BLaER1 treated with 17β-estradiol and CSF1 and Interleukin-3, amounts not matched to agents 10 nM and 100 nM (cell line): ENCODE measurements at regions not wholly inside any gene's neighbourhood (a gene's known extent, or its start where the extent isn't known, plus 50 kb on each side); places are given as distances from the start of the nearest gene placed in this dataset.

ENCODE experiments used
- H3K27ac ChIP-seq, 11 experiments: shearing (Covaris generic); formaldehyde crosslinking; 2 replicates each; pipeline ENCODE4 v1.8.1; 2022
- H3K27me3 ChIP-seq, 11 experiments: shearing (Covaris generic); formaldehyde crosslinking; 2 replicates each; pipeline ENCODE4 v1.8.1; 2022
- H3K36me3 ChIP-seq, 11 experiments: shearing (Covaris generic); formaldehyde crosslinking; 2 replicates each; pipeline ENCODE4 v1.8.1; 2022
- H3K4me1 ChIP-seq, 10 experiments: shearing (Covaris generic); formaldehyde crosslinking; 2 replicates each; pipeline ENCODE4 v1.8.1; 2022
- H3K4me2 ChIP-seq, 11 experiments: shearing (Covaris generic); formaldehyde crosslinking; 2 replicates each; pipeline ENCODE4 v1.8.1; 2022
- H3K4me3 ChIP-seq, 10 experiments: shearing (Covaris generic); formaldehyde crosslinking; 2 replicates each; pipeline ENCODE4 v1.8.1; 2022
- H3K9ac ChIP-seq, 11 experiments: shearing (Covaris generic); formaldehyde crosslinking; 2 replicates each; pipeline ENCODE4 v1.8.1; 2022
- H3K9me3 ChIP-seq, 11 experiments: shearing (Covaris generic); formaldehyde crosslinking; replicated peaks in 1 of 11; 2 replicates each; pipeline ENCODE4 v1.8.1; 2022
- H4K20me1 ChIP-seq, 11 experiments: shearing (Covaris generic); formaldehyde crosslinking; 2 replicates each; pipeline ENCODE4 v1.8.1; 2022
- Cebpa-rat ChIP-seq, 11 experiments: shearing (Covaris generic); IDR thresholded peaks; 2 replicates each; pipeline ENCODE4 v1.8.1; 2022

GRCh38 chr15:38614621-38615020 is 50.0 kb upstream of the RASGRP1 start:
- no peak for TF ChIP-seq Cebpa-rat (IDR thresholded peaks at IDR 0.05)
- peaks cover 0 to 4% (median 0%) of the 10 kb centered on the region in 11 experiments; a peak in 1 of 22 replicates for H3K9me3 ChIP-seq
- H3K9ac ChIP-seq: no peak overlapping the region
- no peaks in the 10 kb centered on the region for H3K27me3 ChIP-seq
- H3K4me3 ChIP-seq: no peak overlapping the region
- no peak overlapping the region for H3K4me2 ChIP-seq
- peaks cover 9 to 16% (median 12%) of the 10 kb centered on the region in 10 experiments; a peak in 17 of 20 replicates for H3K4me1 ChIP-seq
- H4K20me1 ChIP-seq: no peaks in the 10 kb centered on the region
- H3K36me3 ChIP-seq: no peaks in the 10 kb centered on the region
- H3K27ac ChIP-seq: no peak overlapping the region

GRCh38 chr15:38617831-38618230 is 53.2 kb upstream of the RASGRP1 start:
- Histone ChIP-seq H3K9me3 (no peaks in the 10 kb centered on the region), H3K4me2 (no peak overlapping the region), H4K20me1 (no peaks in the 10 kb centered on the region), H3K9ac (no peak overlapping the region), H3K27me3 (no peaks in the 10 kb centered on the region), H3K4me1 (peaks cover 0 to 21% (median 15%) of the 10 kb centered on the region in 10 experiments; a peak in 12 of 20 replicates), H3K4me3 (no peak overlapping the region), H3K36me3 (no peaks in the 10 kb centered on the region), H3K27ac (no peak overlapping the region)
- no peak for TF ChIP-seq Cebpa-rat (IDR thresholded peaks at IDR 0.05)

DNA sequence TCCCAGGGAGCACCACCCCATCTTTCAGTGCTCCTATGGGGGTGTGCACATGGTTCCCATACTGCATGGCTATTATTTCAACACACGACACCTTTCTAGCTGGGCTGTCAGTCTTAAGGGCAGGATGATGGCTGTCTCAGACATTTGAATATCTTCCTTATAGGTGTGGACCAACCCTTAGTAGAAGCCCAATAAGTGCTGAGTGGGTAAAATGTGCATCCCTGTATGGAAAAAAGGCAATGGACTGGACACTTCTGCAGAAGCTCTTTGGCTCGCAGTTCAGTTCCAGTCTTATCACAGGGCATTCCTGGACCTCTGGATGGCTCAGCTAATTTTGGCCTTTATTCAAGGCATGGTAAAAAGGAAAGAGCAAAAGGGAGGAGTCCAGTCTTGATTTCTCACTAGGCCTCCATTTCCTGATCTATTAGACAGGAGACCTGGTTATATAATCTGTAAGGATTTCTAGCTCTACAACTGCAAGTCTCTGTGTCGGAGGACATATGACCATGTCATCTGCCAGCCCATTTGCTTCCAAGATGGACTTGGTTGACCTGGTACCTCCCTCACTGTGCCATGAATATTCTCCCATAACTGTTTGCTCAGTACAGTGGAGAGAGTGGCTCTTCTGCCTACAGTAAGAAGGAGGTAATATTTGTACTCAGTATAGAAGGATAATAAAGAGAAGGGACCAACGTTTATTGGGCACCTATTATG is 53.8 kb upstream of the RASGRP1 start:
- Histone ChIP-seq H3K9ac (no peak overlapping the region), H3K27ac (no peak overlapping the region), H3K27me3 (no peaks in the 10 kb centered on the region), H3K4me3 (no peak overlapping the region), H3K9me3 (no peaks in the 10 kb centered on the region), H4K20me1 (no peaks in the 10 kb centered on the region), H3K4me1 (peaks cover 0 to 17% (median 11%) of the 10 kb centered on the region in 10 experiments; a peak in 11 of 20 replicates), H3K4me2 (no peak overlapping the region), H3K36me3 (no peaks in the 10 kb centered on the region)
- no peak for TF ChIP-seq Cebpa-rat (IDR thresholded peaks at IDR 0.05)

- no peak overlapping the region for H3K9ac ChIP-seq
- peaks cover 0 to 17% (median 13%) of the 10 kb centered on the region in 10 experiments; a peak in 13 of 20 replicates for H3K4me1 ChIP-seq
- no peaks in the 10 kb centered on the region for H3K27me3 ChIP-seq
- no peak for TF ChIP-seq Cebpa-rat (IDR thresholded peaks at IDR 0.05)
- no peak overlapping the region for H3K4me3 ChIP-seq
- no peaks in the 10 kb centered on the region for H3K9me3 ChIP-seq
- no peaks in the 10 kb centered on the region for H3K36me3 ChIP-seq
- no peak overlapping the region for H3K27ac ChIP-seq
- no peaks in the 10 kb centered on the region for H4K20me1 ChIP-seq
- H3K4me2 ChIP-seq: peak overlapping the region in 6 of 11 experiments; percentile 5 to 54 (median 23); a peak in 9 of 22 replicates
Observed at GRCh38 chr15:38620098-38620497, 55.5 kb upstream of the RASGRP1 start.

GRCh38 chr15:38620851-38621594 is 56.4 kb upstream of the RASGRP1 start:
- peaks cover 4 to 21% (median 16%) of the 10 kb centered on the region in 10 experiments; a peak in 17 of 20 replicates for H3K4me1 ChIP-seq
- no peaks in the 10 kb centered on the region for H3K36me3 ChIP-seq
- no peaks in the 10 kb centered on the region for H3K27me3 ChIP-seq
- H3K4me2 ChIP-seq: peak overlapping the region in 5 of 11 experiments; percentile 5 to 54 (median 13); a peak in 8 of 22 replicates
- H3K4me3 ChIP-seq: no peak overlapping the region
- no peaks in the 10 kb centered on the region for H4K20me1 ChIP-seq
- no peak overlapping the region for H3K27ac ChIP-seq
- H3K9me3 ChIP-seq: no peaks in the 10 kb centered on the region
- no peak for TF ChIP-seq Cebpa-rat (IDR thresholded peaks at IDR 0.05)
- no peak overlapping the region for H3K9ac ChIP-seq

DNA sequence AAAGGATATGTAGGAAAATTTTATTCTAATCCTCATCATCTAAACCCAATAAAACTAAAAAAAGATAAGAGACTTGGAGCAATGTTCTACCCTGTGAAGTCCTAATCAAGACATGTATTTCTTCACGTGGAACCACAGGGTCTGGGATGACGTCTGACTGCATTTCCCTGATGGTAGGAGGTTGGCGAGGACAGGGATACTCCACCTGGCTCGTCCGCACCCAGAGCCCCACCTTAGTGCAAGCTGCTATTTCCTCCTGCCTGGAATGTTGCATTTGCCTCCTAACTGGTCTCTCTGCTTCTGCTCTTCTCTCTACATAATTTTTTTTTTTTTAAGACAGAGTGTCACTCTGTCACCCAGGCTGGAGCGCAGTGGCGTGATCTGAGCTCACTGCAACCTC is 57.7 kb upstream of the RASGRP1 start:
- TF ChIP-seq Cebpa-rat (IDR thresholded peaks at IDR 0.05): no peak
- Histone ChIP-seq H3K4me3 (no peak overlapping the region), H3K9me3 (no peaks in the 10 kb centered on the region), H3K27me3 (no peaks in the 10 kb centered on the region), H3K27ac (no peak overlapping the region), H3K4me1 (peaks cover 17 to 34% (median 27%) of the 10 kb centered on the region in 10 experiments; a peak in 19 of 20 replicates), H3K4me2 (no peak overlapping the region), H3K36me3 (no peaks in the 10 kb centered on the region), H3K9ac (no peak overlapping the region), H4K20me1 (no peaks in the 10 kb centered on the region)

DNA sequence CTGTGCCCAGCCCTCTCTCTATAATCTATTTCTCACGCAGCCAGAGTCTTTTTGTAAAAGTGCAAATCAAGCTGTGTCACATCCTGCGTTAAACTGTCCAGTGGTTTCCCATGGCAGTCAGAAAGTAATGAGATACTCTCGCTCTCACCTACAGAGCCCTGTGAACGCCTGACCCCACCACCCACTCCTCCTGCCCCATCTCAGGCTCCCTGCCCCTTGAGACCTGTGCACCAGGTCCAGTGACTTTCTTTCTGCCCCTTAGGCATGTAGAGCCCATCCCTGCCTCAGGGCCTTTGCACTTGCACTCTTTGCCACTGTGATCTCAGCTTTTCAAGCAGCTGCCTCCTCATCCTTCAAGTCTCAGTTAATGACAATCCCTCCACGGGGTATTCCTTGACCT is 58.3 kb upstream of the RASGRP1 start:
- Histone ChIP-seq H3K27ac (no peak overlapping the region), H3K36me3 (no peaks in the 10 kb centered on the region), H3K9me3 (no peaks in the 10 kb centered on the region), H3K4me3 (no peak overlapping the region), H3K4me1 (peaks cover 17 to 38% (median 28%) of the 10 kb centered on the region in 10 experiments; a peak in 19 of 20 replicates), H3K4me2 (no peak overlapping the region), H4K20me1 (no peaks in the 10 kb centered on the region), H3K9ac (no peak overlapping the region), H3K27me3 (no peaks in the 10 kb centered on the region)
- TF ChIP-seq Cebpa-rat (IDR thresholded peaks at IDR 0.05): no peak

- no peaks in the 10 kb centered on the region for H3K27me3 ChIP-seq
- no peak overlapping the region for H3K27ac ChIP-seq
Observed at GRCh38 chr15:38623744-38624143, 59.1 kb upstream of the RASGRP1 start.

More at GRCh38 chr15:38623744-38624143, 59.1 kb upstream of the RASGRP1 start:
- Histone ChIP-seq H3K4me2 (0 out of 22 replicates have a peak overlapping the region, but pooled peaks of 1 of the 11 experiments have one; percentile 5), H3K4me3 (no peak overlapping the region), H3K4me1 (peaks cover 17 to 38% (median 28%) of the 10 kb centered on the region in 10 experiments; a peak in 19 of 20 replicates), H4K20me1 (no peaks in the 10 kb centered on the region), H3K9me3 (no peaks in the 10 kb centered on the region), H3K9ac (no peak overlapping the region), H3K36me3 (no peaks in the 10 kb centered on the region)
- TF ChIP-seq Cebpa-rat (IDR thresholded peaks at IDR 0.05): no peak
